GM23248 (cell line): ENCODE measurements at regions not wholly inside any gene's neighbourhood (a gene's known extent, or its start where the extent isn't known, plus 50 kb on each side); places are given as distances from the start of the nearest gene placed in this dataset.
"Not testable (repeated sequence)": the region's sequence is repeated elsewhere in the genome, so short reads cannot be mapped to it uniquely, and the experiment has no call there.

Experiments used
- DNase-seq: peaks from one replicate; pipeline ENCODE4 v3.0.0-alpha.2; 2015
- H2AFZ ChIP-seq: fragments of 200-600 bp; sonication (generic); 2 replicates; pipeline ENCODE4 v1.6.1; 2016; ENCODE audit warnings: antibody characterized with exemption
- H3F3A ChIP-seq: fragments of 200-600 bp; sonication (generic); 2 replicates; pipeline ENCODE4 v1.6.1; 2016; ENCODE audit warnings: mild to moderate bottlenecking, antibody characterized with exemption, mixed run types; ENCODE audit not compliant: insufficient read depth
- H3K27ac ChIP-seq: fragments of 200-600 bp; sonication (generic); 2 replicates; pipeline ENCODE4 v1.5.1; 2016; ENCODE audit warnings: mild to moderate bottlenecking
- H3K27me3 ChIP-seq: fragments of 200-600 bp; sonication (generic); replicated peaks from 2 replicates; pipeline ENCODE4 v1.6.1; 2016; ENCODE audit warnings: mild to moderate bottlenecking; ENCODE audit not compliant: insufficient read depth
- H3K36me3 ChIP-seq: fragments of 200-600 bp; sonication (generic); 2 replicates; pipeline ENCODE4 v1.6.1; 2016; ENCODE audit warnings: low read depth, mild to moderate bottlenecking
- H3K4me1 ChIP-seq: fragments of 200-600 bp; sonication (generic); 2 replicates; pipeline ENCODE4 v1.6.1; 2016; ENCODE audit warnings: mild to moderate bottlenecking; ENCODE audit not compliant: insufficient read depth
- H3K4me2 ChIP-seq: fragments of 200-600 bp; sonication (generic); one replicate; pipeline ENCODE4 v1.6.1; 2016; ENCODE audit warnings: mild to moderate bottlenecking; ENCODE audit not compliant: unreplicated experiment
- H3K4me3 ChIP-seq: fragments of 200-600 bp; sonication (generic); 2 replicates; pipeline ENCODE4 v1.5.1; 2016; ENCODE audit warnings: mild to moderate bottlenecking
- H3K79me2 ChIP-seq: fragments of 200-600 bp; sonication (generic); 2 replicates; pipeline ENCODE4 v1.6.1; 2016; ENCODE audit warnings: mild to moderate bottlenecking; ENCODE audit not compliant: insufficient read depth
- H3K9ac ChIP-seq: fragments of 200-600 bp; sonication (generic); 2 replicates; pipeline ENCODE4 v1.6.1; 2016; ENCODE audit warnings: mild to moderate bottlenecking
- H3K9me2 ChIP-seq: fragments of 200-600 bp; sonication (generic); 2 replicates; pipeline ENCODE4 v1.6.1; 2016; ENCODE audit warnings: mixed run types, mild to moderate bottlenecking, moderate library complexity; ENCODE audit not compliant: insufficient read depth
- H3K9me3 ChIP-seq: fragments of 200-600 bp; sonication (generic); one replicate; pipeline ENCODE4 v1.6.1; 2017; ENCODE audit warnings: low read depth
- H4K20me1 ChIP-seq: fragments of 200-600 bp; sonication (generic); 2 replicates; pipeline ENCODE4 v1.6.0; 2016; ENCODE audit not compliant: insufficient read depth
- EZH2 ChIP-seq: fragments of 200-600 bp; sonication (generic); IDR thresholded peaks from 2 replicates; pipeline ENCODE4 v1.6.1; 2018; ENCODE audit warnings: antibody characterized with exemption, mild to moderate bottlenecking; ENCODE audit not compliant: insufficient read depth, poor library complexity, severe bottlenecking
- EZH2phosphoT487 ChIP-seq: fragments of 200-600 bp; sonication (generic); IDR thresholded peaks from 2 replicates; pipeline ENCODE4 v1.6.1; 2018; ENCODE audit warnings: antibody characterized with exemption, moderate library complexity, mild to moderate bottlenecking, low read depth; ENCODE audit not compliant: insufficient read depth
- WGBS, 2 experiments: methylation state at CpG; one replicate each; pipeline ENCODE4 v1.1.6; 2015 to 2017; ENCODE audit warnings: low lambda C conversion rate in 2 of 2, low coverage in 1 of 2; ENCODE audit errors: missing lambda C conversion rate in 2 of 2; 5-methylcytosine and 5-hydroxymethylcytosine counted together
- in situ Hi-C: fragments of 300-500 bp; cut with MboI; formaldehyde crosslinking; loops from 2 replicates; pipeline ENCODE4 v1.15.0; 2020

- in situ Hi-C loops = no loop called here
- Histone ChIP-seq H3K9ac (no peak overlapping the region), H3F3A (no peaks in the 10 kb centered on the region), H3K9me2 (no peaks in the 10 kb centered on the region), H3K4me1 (no peaks in the 10 kb centered on the region), H3K9me3 (no peaks in the 10 kb centered on the region), H3K27ac (no peak overlapping the region), H3K4me3 (no peak overlapping the region), H2AFZ (no peak overlapping the region), H3K36me3 (no peaks in the 10 kb centered on the region), H4K20me1 (no peaks in the 10 kb centered on the region), H3K4me2 (no peak overlapping the region), H3K79me2 (no peaks in the 10 kb centered on the region), H3K27me3 (no peaks in the 10 kb centered on the region)
- WGBS, 2 experiments = 19 to 22% methylated on average over 3 of the region's 3 CpGs
- no peak for DNase-seq
- TF ChIP-seq EZH2 = no peak
- no peak for TF ChIP-seq EZH2phosphoT487
Measured at GRCh38 chr3:67248726-67249125, 250.6 kb downstream of the KBTBD8 start.

DNA sequence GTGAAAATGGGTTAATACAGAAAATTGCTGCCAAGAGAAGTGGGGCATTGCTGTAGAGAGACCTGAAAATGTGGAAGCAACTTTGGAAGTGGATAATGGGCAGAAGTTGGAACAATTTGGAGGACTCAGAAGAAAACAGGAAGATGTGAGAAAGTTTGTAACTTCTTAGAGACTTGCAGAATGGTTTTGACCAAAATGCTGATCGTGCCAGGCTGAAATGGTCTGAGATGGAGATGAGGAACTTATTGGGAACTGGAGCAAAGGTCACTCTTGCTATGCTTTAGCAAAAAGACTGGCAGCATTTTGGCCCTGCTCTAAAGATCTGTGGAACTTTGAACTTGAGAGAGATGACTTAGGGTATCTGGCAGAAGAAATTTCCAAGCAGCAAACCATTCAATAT lies 254.8 kb downstream of the KBTBD8 start:
- in situ Hi-C loops, H3K9me2 ChIP-seq, H3K4me2 ChIP-seq, H3K79me2 ChIP-seq, H3K27ac ChIP-seq, H3K4me3 ChIP-seq, H3K9me3 ChIP-seq, H3K36me3 ChIP-seq, H3F3A ChIP-seq, H4K20me1 ChIP-seq, DNase-seq, H3K27me3 ChIP-seq, H3K4me1 ChIP-seq, H3K9ac ChIP-seq, H2AFZ ChIP-seq: not testable (repeated sequence)
- 16 to 35% methylated on average over 1 of the region's 1 CpG for WGBS, 2 experiments

DNA sequence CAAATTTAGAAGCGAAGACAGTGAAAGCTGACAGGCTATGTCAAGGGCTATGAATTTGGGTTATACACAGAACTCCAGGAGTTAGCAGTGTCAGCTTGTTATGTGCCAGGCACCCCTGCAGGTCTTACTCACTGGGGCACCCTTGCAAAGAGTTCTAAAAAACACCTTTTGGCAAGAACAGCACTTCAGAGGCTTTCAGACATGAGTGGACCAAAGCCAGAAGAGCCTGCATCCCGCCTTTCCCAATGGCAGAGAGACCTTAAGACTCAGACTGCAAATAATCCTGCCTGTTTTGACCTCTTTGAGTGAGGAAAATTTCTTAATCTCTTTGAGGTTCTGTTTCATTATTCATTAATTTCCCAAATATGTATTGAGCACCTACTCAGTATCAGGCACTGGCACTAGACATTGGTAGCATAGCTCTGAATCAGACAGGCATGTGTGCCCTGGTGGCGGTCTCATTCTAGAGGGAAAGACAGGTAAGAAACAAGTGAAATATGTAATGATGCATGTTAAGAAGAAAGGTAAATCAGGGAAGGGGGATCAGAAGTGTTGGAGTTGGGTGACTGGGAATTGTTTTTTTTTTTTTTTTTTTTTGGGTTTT lies 280.0 kb downstream of the KBTBD8 start:
- in situ Hi-C loops = no loop called here
- Histone ChIP-seq H3K9me3 (no peaks in the 10 kb centered on the region), H3K4me3 (no peak overlapping the region), H3K9me2 (no peaks in the 10 kb centered on the region), H3K4me1 (no peaks in the 10 kb centered on the region), H3K79me2 (no peaks in the 10 kb centered on the region), H4K20me1 (no peaks in the 10 kb centered on the region), H3K36me3 (no peaks in the 10 kb centered on the region), H2AFZ (no peak overlapping the region), H3K4me2 (no peak overlapping the region), H3K9ac (no peak overlapping the region), H3F3A (no peaks in the 10 kb centered on the region), H3K27ac (no peak overlapping the region), H3K27me3 (no peaks in the 10 kb centered on the region)
- DNase-seq = no peak
- no peak for TF ChIP-seq EZH2
- no peak for TF ChIP-seq EZH2phosphoT487
- WGBS, 2 experiments = 29 to 34% methylated on average over 3 of the region's 3 CpGs

- DNase-seq = no peak
- Histone ChIP-seq H3K4me2 (no peak overlapping the region), H3K36me3 (no peaks in the 10 kb centered on the region), H3K27ac (no peak overlapping the region), H3K9ac (no peak overlapping the region), H3F3A (no peaks in the 10 kb centered on the region), H3K4me3 (no peak overlapping the region), H3K27me3 (no peaks in the 10 kb centered on the region), H4K20me1 (no peaks in the 10 kb centered on the region), H3K9me2 (no peaks in the 10 kb centered on the region), H3K9me3 (no peaks in the 10 kb centered on the region), H3K79me2 (no peaks in the 10 kb centered on the region), H2AFZ (no peak overlapping the region), H3K4me1 (no peaks in the 10 kb centered on the region)
- in situ Hi-C loops = no loop called here
- TF ChIP-seq EZH2phosphoT487 = no peak
- TF ChIP-seq EZH2 = no peak
- 56 to 57% methylated on average over 2 of the region's 2 CpGs for WGBS, 2 experiments
Measured at GRCh38 chr3:67286586-67286985, 288.5 kb downstream of the KBTBD8 start.

DNA sequence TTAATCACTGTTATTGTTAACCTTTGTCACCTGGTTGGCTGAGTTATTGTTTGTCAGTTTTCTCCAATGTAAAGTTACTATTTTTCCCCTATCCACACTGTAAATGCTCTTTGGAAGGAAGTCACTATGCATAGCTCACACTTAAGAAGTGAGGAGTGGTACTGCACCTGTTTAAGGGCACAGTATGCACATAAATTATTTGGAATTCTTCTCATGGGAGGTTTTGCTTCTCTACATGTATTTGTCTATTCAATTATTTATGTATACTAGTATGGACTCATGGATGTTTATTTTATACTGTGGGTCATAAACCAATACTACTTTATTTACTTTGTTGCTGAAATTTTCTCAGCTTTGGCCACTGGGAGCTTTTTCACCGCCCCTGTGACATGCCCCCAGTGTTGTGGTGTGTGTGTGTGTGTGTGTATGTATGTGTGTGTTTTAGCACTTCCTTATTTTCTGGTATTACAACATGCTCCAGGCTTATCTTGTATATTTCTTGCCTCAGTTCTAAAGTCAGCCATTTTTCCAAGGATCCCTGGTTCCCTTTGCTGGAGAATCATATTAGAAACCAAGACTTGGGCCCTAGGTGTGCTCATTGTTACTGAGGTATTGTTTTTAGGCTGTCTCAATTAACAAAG lies 290.5 kb downstream of the KBTBD8 start:
- Histone ChIP-seq H3K9me2 (no peaks in the 10 kb centered on the region), H3K9me3 (no peaks in the 10 kb centered on the region), H3K4me2 (no peak overlapping the region), H3K4me3 (no peak overlapping the region), H4K20me1 (no peaks in the 10 kb centered on the region), H3K27me3 (no peaks in the 10 kb centered on the region), H3K79me2 (no peaks in the 10 kb centered on the region), H3K9ac (no peak overlapping the region), H2AFZ (no peak overlapping the region), H3K27ac (no peak overlapping the region), H3K4me1 (no peaks in the 10 kb centered on the region), H3F3A (no peaks in the 10 kb centered on the region), H3K36me3 (no peaks in the 10 kb centered on the region)
- TF ChIP-seq EZH2 (no peak), EZH2phosphoT487 (no peak)
- DNase-seq = no peak
- in situ Hi-C loops = no loop called here
- WGBS, 2 experiments = 4 to 5% methylated on average over 1 of the region's 1 CpG
